Esophagus muscularis mucosa (tissue), 4 donors: ENCODE measurements at regions not wholly inside any gene's neighbourhood (a gene's known extent, or its start where the extent isn't known, plus 50 kb on each side); places are given as distances from the start of the nearest gene placed in this dataset.

Experiments used
- DNase-seq: peaks from one replicate; pipeline ENCODE4 v3.0.0-alpha.2; 2017; ENCODE audit errors: extremely low spot score
- H3K27ac ChIP-seq, 4 donors: fragments of 200-600 bp; sonication (generic); replicated peaks in 1 of 4; 1 replicate in 3 of 4; 2 replicates in 1 of 4; pipeline ENCODE4 v1.5.1; 2016 to 2019; ENCODE audit warnings: mild to moderate bottlenecking in 1 of 4
- H3K27me3 ChIP-seq, 4 donors: fragments of 200-600 bp; sonication (generic); one replicate each; pipeline versions ENCODE4 v1.5.1 to v1.6.0; 2016 to 2019
- H3K36me3 ChIP-seq, 4 donors: fragments of 200-600 bp; sonication (generic); one replicate each; pipeline ENCODE4 v1.5.1; 2016 to 2019
- H3K4me1 ChIP-seq, 4 donors: fragments of 200-600 bp; sonication (generic); one replicate each; pipeline ENCODE4 v1.5.1; 2016 to 2019
- H3K4me3 ChIP-seq, 4 donors: fragments of 200-600 bp; sonication (generic); 1 replicate in 2 of 4; 2 replicates in 2 of 4; pipeline ENCODE4 v1.5.1; 2016 to 2019; ENCODE audit warnings: mild to moderate bottlenecking in 4 of 4, moderate library complexity in 1 of 4
- H3K9me3 ChIP-seq, 4 donors: fragments of 200-600 bp; sonication (generic); 1 replicate in 3 of 4; 2 replicates in 1 of 4; pipeline ENCODE4 v1.5.1; 2016 to 2019
- EP300 ChIP-seq: sonication (generic); formaldehyde crosslinking; IDR thresholded peaks from one replicate; pipeline ENCODE4 v1.6.1; 2017; ENCODE audit warnings: antibody characterized with exemption
- POLR2A ChIP-seq: fragments of 450-650 bp; IDR thresholded peaks from one replicate; pipeline ENCODE4 v1.6.1; 2017; ENCODE audit warnings: antibody characterized with exemption, moderate library complexity, mild to moderate bottlenecking, low read depth
- POLR2AphosphoS5 ChIP-seq, 2 donors: sonication (generic); formaldehyde crosslinking; IDR thresholded peaks; one replicate each; pipeline ENCODE4 v1.6.1; 2017; ENCODE audit warnings: antibody characterized with exemption in 2 of 2
- WGBS: methylation state at CpG from one replicate; pipeline ENCODE4 v1.1.5; 2018; 5-methylcytosine and 5-hydroxymethylcytosine counted together
- intact Hi-C: fragments of 100-400 bp; cut with DNase I; formaldehyde crosslinking; loops from one replicate; pipeline ENCODE4 v1.15.1; 2023
- TF ChIP-seq, protein P1 (sequence below), 3 experiments: fragments of 200-600 bp in 2 of 3; fragments of 450-650 bp in 1 of 3; sonication (generic) in 2 of 3; IDR thresholded peaks; one replicate each; pipeline ENCODE4 v1.5.1; 2017 to 2019; ENCODE audit warnings: antibody characterized with exemption in 3 of 3, mild to moderate bottlenecking in 2 of 3, moderate library complexity in 1 of 3

GRCh38 chr2:39546937-39547336, 109.9 kb upstream of the MAP4K3 start:
- 92% methylated on average over 1 of the region's 1 CpG for WGBS
- intact Hi-C loops, result no loop called here
- Histone ChIP-seq H3K9me3 (peaks cover 0 to 7% (median 0%) of the 10 kb centered on the region in 4 donors), H3K4me3 (no peak overlapping the region), H3K27me3 (no peaks in the 10 kb centered on the region), H3K27ac (no peak overlapping the region), H3K4me1 (peaks cover 0 to 2% (median 0%) of the 10 kb centered on the region in 4 donors), H3K36me3 (no peaks in the 10 kb centered on the region)
- peak; percentile 3 for DNase-seq
- TF ChIP-seq, protein P1, sequence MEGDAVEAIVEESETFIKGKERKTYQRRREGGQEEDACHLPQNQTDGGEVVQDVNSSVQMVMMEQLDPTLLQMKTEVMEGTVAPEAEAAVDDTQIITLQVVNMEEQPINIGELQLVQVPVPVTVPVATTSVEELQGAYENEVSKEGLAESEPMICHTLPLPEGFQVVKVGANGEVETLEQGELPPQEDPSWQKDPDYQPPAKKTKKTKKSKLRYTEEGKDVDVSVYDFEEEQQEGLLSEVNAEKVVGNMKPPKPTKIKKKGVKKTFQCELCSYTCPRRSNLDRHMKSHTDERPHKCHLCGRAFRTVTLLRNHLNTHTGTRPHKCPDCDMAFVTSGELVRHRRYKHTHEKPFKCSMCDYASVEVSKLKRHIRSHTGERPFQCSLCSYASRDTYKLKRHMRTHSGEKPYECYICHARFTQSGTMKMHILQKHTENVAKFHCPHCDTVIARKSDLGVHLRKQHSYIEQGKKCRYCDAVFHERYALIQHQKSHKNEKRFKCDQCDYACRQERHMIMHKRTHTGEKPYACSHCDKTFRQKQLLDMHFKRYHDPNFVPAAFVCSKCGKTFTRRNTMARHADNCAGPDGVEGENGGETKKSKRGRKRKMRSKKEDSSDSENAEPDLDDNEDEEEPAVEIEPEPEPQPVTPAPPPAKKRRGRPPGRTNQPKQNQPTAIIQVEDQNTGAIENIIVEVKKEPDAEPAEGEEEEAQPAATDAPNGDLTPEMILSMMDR (IDR thresholded peaks at IDR 0.05), result no peak
- no peak for TF ChIP-seq POLR2AphosphoS5 (IDR thresholded peaks at IDR 0.05)

DNA sequence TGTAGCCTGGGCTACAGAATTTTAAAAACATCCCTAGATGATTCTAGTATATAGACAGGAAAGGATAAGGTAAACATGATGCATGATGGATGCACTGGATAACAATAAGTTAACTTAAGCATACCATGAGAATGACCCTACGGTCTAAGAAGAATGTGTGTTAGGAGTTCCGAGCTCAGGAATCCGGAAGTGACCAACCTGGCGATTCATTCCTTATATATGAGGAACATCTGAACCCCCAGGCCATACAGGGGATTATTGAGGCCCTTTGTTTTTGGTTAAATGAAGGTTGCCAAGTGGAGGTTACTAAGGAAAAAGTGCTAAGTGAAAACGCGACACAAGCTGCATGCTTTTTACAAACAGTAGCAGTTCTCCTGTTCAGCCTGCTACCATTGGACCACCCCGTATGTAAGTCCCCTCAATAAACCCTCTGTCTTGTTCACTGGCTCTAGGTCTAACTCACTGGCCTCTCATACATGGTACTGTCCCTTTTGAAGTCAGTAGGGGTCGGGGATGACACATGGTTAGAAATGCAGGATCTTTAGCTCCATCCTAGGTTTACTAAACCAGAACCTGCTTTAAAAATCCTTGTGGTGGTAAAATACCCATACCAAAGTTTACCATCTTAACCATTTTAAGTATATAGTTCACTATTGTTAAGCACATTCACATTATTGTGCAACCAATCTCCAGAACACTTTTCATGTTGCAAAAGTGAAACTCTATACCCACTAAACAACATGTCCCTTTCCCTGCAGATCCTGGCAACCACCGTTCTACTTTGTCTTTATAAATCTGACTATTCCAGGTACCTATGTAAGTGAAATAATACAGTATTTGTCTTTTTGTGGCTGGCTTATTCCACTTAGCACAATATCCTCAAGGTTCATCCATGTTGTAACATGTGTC, 111.0 kb upstream of the MAP4K3 start:
- 94% methylated on average over 9 of the region's 9 CpGs for WGBS
- peaks cover 0 to 7% (median 0%) of the 10 kb centered on the region in 4 donors for H3K9me3 ChIP-seq

GRCh38 chr2:39549000-39549399, 111.9 kb upstream of the MAP4K3 start:
- intact Hi-C loops, result no loop called here
- Histone ChIP-seq H3K9me3 (peaks cover 0 to 7% (median 0%) of the 10 kb centered on the region in 4 donors), H3K27ac (no peak overlapping the region), H3K4me3 (no peak overlapping the region), H3K27me3 (no peaks in the 10 kb centered on the region), H3K36me3 (no peaks in the 10 kb centered on the region), H3K4me1 (no peaks in the 10 kb centered on the region)
- WGBS, result 100% methylated on average over 1 of the region's 1 CpG
- peak; percentile 47 for DNase-seq
- TF ChIP-seq, protein P1 (IDR thresholded peaks at IDR 0.05), result no peak
- no peak for TF ChIP-seq EP300
- TF ChIP-seq POLR2A, result no peak
- no peak for TF ChIP-seq POLR2AphosphoS5 (IDR thresholded peaks at IDR 0.05)

More for the DNA sequence above, 111.0 kb upstream of the MAP4K3 start:
- H3K36me3 ChIP-seq, result no peaks in the 10 kb centered on the region
- H3K4me1 ChIP-seq, result no peaks in the 10 kb centered on the region
- intact Hi-C loops, result no loop called here
- no peak overlapping the region for H3K27ac ChIP-seq
- no peak overlapping the region for H3K4me3 ChIP-seq
- peak; percentile 39 for DNase-seq
- no peaks in the 10 kb centered on the region for H3K27me3 ChIP-seq
- TF ChIP-seq, protein P1 (IDR thresholded peaks at IDR 0.05), result no peak
- TF ChIP-seq POLR2A (no peak), EP300 (no peak)

GRCh38 chr2:39549718-39550464, 112.8 kb upstream of the MAP4K3 start:
- Histone ChIP-seq H3K4me3 (no peak overlapping the region), H3K4me1 (no peaks in the 10 kb centered on the region), H3K27ac (no peak overlapping the region), H3K27me3 (no peaks in the 10 kb centered on the region), H3K36me3 (no peaks in the 10 kb centered on the region), H3K9me3 (peaks cover 0 to 7% (median 0%) of the 10 kb centered on the region in 4 donors)
- TF ChIP-seq POLR2A, result no peak
- TF ChIP-seq POLR2AphosphoS5 (IDR thresholded peaks at IDR 0.05), result no peak
- TF ChIP-seq, protein P1 (IDR thresholded peaks at IDR 0.05), result no peak
- TF ChIP-seq EP300, result no peak
- intact Hi-C loops, result no loop called here
- WGBS, result 93% methylated on average over 9 of the region's 9 CpGs
- peak; percentile 68 for DNase-seq
